ENCODE measurements at regions not wholly inside any gene's neighbourhood (a gene's known extent, or its start where the extent isn't known, plus 50 kb on each side); places are given as distances from the start of the nearest gene placed in this dataset.

DNA sequence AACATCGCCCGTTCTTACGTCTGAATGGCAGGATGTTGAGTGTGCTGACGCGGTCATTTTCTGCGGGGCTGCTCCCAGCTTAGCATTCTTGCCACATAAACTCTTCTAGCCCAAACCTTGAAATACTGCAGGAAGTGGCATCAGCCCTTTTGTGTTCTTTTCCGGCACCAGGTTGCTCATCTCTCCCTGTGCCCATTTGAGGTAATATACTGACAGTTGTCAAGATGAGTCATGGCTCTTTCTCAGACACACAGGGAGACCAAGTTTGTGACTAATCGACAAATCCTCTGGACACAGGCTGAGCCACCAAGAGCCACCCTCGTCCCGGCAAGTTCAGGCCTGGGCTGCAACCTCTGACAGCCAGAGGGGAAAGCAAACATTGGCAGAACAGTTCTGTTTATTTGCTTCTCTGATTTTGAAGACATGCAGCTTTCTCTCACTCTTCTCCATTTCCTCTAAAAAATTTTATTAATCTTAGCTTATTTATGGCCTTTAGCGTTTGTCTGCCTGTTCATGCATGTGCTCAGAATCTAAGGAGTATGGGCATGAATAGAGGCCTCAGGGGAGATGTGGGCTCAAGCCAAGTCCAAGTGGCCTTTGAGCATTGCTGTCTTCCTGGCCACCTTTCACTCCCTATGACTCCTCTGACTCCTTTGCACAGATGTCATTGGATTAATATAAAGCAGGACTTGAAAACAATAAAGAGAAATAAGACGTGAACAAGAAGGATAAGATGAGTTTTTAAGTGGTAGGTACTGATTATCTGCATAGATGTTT lies 328.2 kb upstream of the JAG1 start:
- no peak for DNase-seq

DNA sequence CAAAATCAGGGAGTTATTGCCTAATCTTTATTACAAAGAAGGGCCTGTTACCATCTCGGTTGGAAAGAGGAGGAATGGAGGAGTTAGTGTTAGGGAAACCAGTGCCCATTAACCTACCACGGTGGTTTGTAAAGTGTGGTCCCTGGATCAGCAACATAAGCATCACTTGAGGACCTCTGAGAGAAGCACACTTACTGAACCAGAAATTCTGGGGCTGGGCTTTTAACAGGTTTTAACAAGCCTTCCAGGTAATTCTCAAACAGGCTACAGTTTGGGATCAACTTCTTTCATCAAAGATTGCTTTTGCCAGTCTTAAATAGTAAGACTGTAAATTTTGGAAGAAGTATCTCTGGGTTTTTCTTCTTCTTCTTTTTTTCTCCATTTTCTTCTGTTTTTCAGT lies 329.5 kb upstream of the JAG1 start:
- DNase-seq, result no peak

DNA sequence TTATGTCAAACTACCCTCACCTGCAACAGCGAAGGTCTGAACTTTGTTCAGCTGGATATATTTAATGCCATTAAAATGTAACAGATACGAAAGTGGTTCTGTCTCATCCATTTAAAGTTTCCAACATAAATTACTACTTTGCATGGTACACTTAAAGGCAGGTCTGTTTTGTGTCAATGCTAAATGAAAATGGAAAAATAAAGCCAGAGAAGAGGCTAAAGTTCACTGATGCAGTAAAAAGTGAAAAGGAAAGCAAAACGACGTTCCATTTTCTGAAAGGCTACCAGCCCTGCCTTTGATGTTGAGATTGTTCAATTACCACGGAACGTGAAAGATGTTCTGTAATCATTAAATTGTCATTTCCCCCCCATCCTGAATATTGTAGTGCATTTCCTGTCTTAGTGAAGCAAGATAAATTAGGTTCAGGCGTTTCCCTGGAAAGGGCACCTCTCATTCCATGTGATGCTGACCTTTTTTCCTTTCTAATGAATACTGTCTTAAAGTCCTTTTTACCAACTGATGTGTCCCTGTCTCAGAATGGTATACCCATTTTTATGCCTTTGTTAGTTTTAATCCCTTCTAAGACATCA lies 334.7 kb upstream of the JAG1 start:
- DNase-seq, result no peak

DNA sequence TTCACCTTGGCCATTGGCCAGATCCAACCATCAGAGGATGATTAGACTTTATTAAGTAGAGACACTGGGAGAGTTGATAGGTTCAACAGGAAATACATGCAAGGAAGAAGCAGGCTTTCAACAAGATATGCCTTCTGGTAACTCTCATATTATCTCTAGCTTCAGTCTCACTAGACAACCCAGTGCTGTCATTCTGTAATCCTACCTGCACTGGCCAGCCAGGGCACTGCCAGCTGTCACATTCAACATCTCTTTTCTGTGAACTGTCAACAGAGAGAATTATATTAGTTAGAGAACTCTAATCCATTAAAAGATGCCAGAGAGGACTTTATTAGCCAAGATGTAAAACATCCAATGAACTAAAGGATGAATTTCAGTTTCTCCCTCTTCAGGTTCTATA lies 337.9 kb upstream of the JAG1 start:
- no peak for DNase-seq

DNA sequence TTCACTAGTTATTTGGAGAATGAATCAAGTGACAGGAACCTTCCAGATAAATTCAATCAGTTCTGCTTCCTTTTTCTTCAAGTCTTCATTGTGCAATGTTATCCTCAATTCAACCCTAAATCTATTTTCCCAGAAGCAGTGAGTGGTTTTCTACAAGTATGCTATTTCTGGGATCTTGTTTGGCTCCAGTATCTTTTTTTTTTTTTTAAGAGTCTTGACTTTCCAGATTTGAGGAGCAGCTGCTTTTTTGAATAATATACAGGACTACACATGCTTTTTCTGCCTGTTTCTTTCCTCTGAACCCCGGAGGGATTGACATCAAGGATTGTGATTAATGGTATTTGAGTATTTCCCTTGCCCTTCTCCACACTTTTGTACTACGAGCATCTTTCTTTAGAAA lies 339.2 kb upstream of the JAG1 start:
- DNase-seq, result no peak

DNA sequence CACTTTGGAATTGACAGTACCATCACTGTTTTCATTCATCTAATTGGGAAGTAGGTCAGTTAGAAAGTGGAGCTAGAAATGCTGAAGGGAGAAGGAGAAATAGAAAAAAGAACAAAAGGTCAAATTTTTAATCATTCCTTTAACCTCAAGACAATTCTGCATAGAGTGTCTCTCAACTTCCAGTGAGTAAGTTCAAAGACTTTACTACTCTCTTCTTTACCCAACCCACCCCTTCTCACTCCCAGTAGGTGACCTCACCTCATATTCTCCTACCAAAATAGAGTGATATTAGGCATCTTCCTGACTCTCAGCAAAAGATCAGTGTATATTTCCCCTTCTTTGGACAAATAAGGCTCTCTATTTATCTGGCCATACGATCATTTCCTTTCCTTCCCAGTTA lies 340.0 kb upstream of the JAG1 start:
- no peak for DNase-seq

DNA sequence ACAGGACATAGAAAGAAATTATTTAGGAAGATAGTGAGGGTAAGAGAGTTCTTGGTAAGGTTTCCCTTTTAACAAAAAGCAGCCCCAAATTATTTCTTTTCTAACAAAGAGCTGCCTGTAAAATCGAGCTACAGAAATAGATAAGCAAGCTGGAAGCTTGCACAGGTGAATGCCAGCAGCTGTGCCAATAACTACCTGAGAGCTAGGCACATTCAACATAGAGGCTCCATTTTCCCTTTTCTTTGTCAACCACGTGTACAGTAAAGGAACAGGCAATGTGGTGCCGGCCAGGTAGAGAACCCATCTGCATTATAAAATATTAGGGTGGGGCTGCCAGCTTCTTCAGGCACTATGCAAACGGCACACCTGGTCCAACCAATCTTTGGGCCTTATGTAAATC lies 341.6 kb upstream of the JAG1 start:
- no peak for DNase-seq

DNA sequence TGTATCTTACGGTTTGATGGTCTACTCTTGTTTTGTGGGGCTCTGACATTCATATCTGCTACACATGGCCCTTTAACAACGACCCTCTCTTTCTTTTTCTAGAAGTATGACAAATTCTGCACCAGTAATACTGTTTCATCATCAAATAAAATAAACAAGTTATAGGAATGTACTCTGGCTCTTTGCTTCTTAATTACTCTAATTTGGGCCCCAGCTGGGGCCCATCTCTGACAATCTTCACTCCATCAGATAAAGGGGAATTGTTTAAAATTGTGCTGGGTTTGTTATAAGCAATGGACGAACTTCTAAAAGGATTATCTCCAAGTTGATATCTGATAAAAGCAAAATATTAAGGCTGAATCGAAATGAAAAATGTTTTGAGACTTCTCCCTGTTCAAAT lies 343.6 kb upstream of the JAG1 start:
- DNase-seq, result no peak

DNA sequence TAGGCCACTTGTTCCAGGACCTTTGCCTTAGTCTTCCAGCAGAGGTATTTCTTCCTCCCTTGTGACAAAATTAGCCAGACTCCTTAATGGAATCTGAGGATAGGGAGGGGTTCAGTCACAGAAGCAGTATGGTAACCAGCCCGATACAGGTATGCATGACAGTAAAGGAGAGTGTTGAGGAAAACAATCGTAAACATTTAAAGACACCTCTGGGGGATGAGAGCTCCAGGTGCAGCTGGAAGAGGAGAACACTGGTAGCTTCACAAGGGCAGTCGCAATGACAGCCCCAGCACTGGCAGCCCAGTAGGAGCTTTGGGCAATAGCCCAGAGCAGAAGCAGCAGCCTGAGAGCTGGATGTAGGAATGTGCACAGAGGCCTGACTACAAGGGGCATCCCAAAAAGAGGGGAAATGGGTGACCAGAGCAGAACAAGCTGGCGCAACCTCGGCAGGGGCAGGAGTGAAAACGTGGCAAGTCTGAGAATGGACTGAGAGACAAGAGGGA lies 344.9 kb upstream of the JAG1 start:
- no peak for DNase-seq

DNA sequence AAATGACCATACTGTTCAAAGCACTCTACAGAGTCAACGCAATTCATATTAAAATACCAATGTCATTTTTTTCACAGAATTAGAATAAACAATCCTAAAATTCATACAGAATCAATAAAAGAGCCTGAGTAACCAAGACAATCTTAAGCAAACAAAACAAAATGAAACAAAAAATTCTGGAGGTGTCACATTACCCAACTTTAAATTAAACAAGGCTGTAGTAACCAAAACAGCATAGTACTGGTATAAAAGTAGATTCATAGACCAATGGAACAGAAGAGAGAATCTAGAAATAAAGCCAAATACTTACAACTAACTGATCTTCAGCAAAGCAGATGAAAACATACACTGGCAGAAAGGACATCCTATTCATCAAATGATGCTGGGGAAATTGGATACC lies 346.9 kb upstream of the JAG1 start:
- no peak for DNase-seq

DNA sequence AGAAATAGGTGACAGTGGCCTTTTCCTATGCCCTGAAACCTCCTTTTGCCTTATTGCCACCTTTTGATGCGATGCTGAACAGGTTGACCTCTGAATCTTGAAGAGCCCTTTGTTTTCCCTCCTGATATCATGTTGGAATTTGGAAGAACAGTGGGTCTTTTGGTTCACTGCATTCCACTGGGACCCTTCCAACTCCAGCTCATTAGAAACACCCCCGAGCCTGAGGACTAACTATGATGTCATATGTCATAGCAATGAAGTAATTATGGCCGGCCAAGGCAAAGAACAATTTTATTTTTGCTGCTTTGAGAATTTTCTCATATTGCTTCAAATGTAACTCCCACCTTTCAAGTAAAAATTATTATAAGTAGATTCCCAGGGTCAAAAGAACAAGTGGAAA lies 353.4 kb upstream of the JAG1 start:
- DNase-seq, result no peak

DNA sequence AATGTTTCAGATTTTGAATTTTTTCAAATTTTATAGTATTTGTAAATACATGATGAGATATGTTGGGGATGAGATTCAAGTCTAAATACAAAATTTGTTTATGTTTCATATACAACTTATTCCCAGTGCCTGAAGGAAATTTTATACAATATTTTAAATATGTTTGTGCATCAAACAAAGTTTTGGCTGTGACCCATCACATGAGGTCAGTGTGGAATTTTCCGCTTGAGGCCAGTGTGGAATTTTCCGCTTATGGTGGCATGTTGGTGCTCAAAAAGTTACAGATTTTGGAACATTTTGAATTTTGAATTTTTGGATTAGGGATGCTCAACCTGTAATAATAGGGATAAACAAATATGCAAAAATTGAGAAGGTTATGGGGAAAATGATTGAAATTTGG lies 356.6 kb upstream of the JAG1 start:
- no peak for DNase-seq

DNA sequence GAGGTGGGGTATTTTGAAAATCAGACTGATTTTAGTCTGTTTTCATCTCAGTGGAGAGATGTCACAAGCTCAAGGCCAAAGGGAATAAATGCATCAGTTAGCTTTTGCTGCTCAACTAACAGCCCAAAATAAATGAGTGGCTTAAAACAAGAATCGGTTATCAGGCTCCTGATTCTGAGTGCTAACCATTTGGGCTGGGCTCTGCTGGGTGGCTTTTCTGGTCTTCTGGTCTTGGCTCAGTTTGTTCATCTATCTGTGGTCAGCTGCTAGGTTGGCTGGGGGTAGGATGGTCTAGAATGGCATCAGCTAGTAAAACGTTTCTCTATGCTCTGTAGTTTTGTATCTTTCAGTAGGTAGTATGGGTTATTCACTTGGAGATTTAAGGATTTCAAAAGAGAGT lies 357.5 kb upstream of the JAG1 start:
- no peak for DNase-seq

DNA sequence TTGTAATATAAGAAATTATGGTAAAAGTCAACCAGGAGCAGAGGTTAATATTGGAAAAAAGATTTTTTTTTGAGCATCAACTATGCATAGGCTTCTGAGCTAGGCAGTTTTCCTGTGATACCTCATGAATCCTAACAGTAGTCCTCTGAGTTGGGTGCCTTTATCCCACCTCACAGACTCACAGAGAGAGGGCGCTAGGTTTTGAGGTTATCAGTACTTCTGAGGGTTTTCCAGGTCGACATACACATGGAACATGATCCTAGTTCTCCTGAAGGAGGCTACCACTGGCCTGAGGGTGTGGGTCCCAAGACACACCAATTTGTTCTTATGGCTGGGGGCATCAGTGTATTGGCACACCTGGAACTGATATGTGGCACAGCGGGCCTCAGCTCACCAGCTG lies 358.8 kb upstream of the JAG1 start:
- DNase-seq, result no peak

DNA sequence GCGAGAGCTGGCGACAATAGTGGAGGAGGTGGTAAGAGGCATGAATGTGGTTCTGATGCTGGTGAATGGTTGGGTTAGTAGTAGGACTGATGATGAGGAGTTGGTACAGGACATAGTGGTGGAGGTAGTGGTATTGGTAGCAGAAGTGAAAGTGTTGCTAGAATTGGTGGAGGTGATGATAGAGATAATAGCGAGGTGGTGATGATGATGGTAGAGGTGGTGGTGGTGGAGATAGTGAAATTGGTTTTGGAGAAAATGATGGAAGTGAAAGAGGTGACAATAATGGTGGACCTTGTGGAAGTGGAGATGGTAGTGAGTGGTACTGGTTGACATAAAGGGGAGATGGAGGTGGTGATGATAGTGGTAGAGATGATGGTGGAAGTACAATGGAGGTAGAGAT lies 360.2 kb upstream of the JAG1 start:
- no peak for DNase-seq

DNA sequence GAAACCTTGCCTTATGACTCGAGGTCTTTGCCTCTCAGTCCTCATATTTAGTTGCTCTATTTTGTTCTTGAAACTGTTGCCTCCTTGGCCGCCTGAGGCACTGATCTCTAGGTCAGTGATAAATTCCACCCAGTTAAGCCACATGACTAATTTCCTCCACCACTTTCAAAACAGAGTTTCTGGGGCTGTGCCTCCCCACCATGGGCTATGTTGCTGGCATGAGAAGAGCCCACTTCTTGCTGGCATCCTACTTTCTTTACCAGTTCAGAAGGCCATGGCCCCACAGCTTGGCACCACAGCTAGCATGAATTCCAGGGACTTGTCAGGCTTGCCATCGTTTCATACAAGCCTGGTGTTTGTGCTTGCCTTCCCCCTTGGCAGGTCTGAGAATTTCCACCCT lies 361.4 kb upstream of the JAG1 start:
- no peak for DNase-seq

DNA sequence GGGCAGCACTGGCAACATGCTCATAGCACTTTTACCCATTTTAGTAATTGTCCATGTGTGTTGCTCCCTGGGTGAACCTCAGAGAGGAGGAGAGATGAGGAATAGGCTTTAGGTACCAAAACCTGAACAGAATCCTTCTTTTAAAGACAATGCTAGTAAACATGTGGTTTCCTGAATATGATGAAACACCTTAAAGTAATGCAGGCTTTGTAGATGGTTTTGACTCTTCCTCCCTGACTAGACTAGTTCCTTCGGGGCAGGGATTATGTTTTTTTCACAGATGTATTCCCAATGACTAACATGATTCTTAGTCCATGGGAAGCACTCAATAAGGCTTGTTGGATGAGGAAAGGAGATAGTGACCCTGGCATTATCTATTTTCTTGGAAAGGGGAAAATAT lies 367.6 kb upstream of the JAG1 start:
- DNase-seq, result no peak

DNA sequence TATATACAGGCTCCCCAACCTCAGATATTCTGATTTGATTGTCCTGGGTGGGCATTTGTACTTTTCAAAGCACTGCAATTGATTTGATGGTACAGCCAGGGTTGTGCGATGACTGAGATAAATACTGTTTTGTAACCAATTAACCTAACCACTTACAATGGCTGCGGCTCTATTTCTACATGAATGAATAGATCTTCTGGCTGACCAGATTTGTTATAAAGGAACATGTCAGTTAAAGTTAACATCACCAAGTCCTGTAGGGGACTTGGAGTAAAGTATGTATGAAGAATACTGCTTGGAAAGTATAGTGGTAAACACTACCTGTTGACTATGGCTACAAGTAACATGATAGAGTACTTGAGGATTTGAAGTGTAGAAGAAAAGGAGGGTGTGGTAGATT lies 369.2 kb upstream of the JAG1 start:
- no peak for DNase-seq

DNA sequence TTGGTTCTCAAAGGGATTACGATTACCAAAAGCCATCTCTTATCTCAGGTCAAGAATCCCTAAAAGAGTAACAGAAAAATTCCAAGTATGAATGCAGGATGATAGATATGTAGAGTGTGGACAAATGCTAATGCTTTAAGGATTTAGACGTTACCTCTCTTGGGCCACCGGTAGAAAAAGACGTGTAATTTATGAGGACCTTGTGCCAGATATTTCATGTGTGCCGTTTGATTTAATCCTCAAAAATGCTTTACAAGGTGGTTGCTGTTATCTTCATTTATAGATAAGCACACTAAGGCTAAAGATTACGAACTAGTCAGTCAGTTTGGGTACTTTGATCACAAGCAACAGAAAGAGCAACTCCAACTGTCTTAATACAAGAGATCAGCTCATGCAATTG lies 370.8 kb upstream of the JAG1 start:
- DNase-seq, result no peak

DNA sequence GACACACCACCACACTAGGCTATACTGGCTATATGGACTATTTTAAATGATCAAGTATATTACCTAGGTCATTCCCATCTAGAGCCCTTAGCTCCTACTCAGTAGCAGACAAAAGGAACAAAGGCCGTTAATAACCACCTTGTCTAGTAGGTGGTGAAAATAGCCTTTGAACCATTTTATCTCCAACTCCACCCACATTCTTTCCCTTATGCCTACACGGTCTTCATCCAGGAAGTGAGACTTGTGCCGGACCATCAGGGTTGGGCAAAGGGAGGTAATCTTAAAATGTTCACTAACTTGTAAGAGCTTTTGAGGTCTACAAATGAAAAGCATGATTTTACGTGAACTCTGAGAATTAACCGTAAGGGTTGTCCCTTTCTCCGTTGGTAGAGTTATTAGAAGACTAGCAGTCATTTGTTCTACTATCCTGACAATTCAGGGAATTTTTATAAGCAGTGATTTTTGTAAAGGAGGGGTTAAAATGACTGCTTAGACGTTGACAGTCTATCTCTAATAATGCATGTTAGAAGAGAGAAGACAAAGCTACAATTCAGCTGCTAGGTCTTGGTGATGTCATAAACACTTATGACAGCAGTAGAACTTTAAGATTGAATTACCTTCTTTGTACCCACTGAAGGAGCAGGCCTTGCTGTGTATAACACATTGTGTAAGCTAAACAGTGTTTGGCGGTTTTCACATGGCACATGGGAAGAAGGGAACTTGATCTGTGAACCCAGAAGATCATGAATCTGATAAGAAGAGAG lies 371.8 kb upstream of the JAG1 start:
- no peak for DNase-seq

DNA sequence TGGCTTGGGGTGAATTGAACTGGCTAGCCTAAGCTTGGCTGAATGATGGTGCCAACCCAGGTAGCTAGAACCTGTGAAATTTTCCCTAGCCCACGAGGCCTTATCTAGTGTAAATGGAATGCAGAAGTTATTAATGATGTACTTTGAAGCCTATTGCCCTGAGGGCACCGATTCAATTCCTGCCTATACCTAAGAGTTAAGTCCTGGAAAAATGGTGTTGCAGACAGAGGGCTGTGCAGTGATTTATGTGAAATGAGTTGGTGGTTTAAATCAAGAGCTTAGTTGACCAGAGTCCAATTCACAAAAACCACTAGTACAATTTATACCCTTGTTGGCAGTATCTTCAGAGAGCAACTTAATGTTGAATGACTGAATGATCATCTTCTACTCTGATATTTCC lies 373.8 kb upstream of the JAG1 start:
- no peak for DNase-seq

DNA sequence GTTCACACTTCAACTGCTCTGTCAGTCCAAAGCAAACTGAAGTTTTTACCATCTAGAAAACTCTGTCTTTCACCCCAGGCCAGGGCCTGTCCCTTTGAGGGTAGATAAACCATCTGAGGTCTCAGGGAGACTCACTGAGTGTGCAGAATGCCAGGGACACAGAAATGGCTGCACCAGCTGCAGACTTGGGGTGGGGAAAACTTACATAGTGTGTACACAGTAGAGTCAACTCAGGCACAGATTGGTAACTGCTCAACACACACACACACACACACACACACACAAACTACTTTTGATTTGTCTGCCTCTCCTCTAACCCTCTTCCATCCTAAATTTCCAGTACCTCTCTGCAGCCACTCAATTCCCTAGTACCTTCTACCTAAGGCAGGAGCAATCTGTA lies 374.9 kb upstream of the JAG1 start:
- DNase-seq, result no peak

DNA sequence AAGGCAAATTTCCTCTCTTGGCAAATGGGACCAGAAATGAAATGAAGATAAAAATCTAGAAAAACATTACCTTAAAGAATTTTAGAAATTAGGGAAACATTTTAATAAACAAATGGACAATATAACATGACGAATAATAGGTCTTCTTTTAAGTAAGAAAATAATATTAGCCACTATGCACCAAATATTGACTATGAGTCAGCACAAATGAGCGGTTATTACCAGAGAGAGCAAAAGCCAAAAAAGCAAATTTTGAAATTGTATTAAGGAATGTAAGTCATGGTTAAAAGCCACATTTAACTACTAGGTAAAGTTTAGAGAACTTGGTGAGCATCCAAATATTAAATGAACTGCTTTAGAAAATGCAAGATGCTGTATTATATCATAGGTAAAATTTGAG lies 376.6 kb upstream of the JAG1 start:
- DNase-seq, result no peak

DNA sequence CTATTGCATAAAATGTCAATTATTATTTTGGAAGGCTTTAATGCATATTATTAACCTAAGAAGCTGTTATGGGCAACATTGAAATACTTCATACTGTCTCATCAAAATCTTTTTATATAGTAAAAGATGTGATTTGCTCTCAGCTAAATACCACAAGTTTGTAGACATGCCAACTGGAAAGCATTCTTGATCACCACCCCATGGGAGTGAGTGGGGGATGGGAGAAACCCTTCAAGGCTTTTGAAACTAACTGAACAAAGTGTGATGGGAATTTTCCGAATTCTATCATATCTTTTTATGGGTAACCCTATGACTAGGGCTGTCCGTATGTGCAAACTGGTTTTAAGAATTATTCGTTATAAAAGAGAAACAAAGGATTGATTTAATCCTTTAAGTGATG lies 377.3 kb upstream of the JAG1 start:
- no peak for DNase-seq
